Breast epithelium (tissue), 3 donors: ENCODE measurements at regions not wholly inside any gene's neighbourhood (a gene's known extent, or its start where the extent isn't known, plus 50 kb on each side); places are given as distances from the start of the nearest gene placed in this dataset.

Experiments
- POLR2A ChIP-seq: fragments of 450-650 bp; IDR thresholded peaks from one replicate; pipeline ENCODE4 v1.6.1; 2016; ENCODE audit warnings: antibody characterized with exemption, mild to moderate bottlenecking, moderate library complexity
- POLR2AphosphoS5 ChIP-seq, 3 donors: sonication (generic); formaldehyde crosslinking; IDR thresholded peaks; one replicate each; pipeline ENCODE4 v1.6.1; 2017; ENCODE audit warnings: antibody characterized with exemption in 3 of 3
- TF ChIP-seq, protein P1 (sequence below), 3 donors: fragments of 450-650 bp; IDR thresholded peaks; one replicate each; pipeline ENCODE4 v1.5.1; 2016 to 2017; ENCODE audit warnings: antibody characterized with exemption in 3 of 3, mild to moderate bottlenecking in 3 of 3, moderate library complexity in 3 of 3

DNA sequence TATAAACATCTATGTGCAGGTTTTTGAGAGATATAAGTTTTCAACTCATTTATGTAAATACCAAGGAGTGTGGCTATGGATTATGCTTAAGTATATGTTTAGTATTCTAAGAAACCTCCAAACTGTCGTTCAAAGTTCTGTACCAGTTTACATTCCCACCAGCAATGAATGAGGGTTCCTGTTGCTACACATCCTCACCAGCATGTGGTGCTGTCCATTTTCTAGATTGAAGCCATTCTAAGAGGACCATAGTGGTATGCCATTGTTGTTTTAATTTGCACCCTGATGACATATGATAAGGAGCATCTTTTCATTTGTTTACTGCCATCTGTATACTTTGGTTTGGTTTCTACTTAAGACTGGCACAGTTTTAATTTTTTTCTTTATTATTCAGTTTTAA lies 2097.9 kb downstream of the LRRC4C start:
- TF ChIP-seq, protein P1, sequence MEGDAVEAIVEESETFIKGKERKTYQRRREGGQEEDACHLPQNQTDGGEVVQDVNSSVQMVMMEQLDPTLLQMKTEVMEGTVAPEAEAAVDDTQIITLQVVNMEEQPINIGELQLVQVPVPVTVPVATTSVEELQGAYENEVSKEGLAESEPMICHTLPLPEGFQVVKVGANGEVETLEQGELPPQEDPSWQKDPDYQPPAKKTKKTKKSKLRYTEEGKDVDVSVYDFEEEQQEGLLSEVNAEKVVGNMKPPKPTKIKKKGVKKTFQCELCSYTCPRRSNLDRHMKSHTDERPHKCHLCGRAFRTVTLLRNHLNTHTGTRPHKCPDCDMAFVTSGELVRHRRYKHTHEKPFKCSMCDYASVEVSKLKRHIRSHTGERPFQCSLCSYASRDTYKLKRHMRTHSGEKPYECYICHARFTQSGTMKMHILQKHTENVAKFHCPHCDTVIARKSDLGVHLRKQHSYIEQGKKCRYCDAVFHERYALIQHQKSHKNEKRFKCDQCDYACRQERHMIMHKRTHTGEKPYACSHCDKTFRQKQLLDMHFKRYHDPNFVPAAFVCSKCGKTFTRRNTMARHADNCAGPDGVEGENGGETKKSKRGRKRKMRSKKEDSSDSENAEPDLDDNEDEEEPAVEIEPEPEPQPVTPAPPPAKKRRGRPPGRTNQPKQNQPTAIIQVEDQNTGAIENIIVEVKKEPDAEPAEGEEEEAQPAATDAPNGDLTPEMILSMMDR (IDR thresholded peaks at IDR 0.05): no peak
- no peak for TF ChIP-seq POLR2A
- TF ChIP-seq POLR2AphosphoS5 (IDR thresholded peaks at IDR 0.05): no peak
